ENCODE measurements at regions not wholly inside any gene's neighbourhood (a gene's known extent, or its start where the extent isn't known, plus 50 kb on each side); places are given as distances from the start of the nearest gene placed in this dataset.

- TF ChIP-seq CTCF (IDR thresholded peaks at IDR 0.05) (no peak), POLR2A (IDR thresholded peaks at IDR 0.05) (no peak)
Observed at GRCh38 chr3:103033841-103034240, 599.0 kb downstream of the ZPLD1 start.
